WTC11 (cell line): ENCODE measurements at regions not wholly inside any gene's neighbourhood (a gene's known extent, or its start where the extent isn't known, plus 50 kb on each side); places are given as distances from the start of the nearest gene placed in this dataset.

Experiments
- ATAC-seq: fragments of 200-7000 bp; cut with Tn5 transposase; 2 replicates; pipeline ENCODE4 v1.10.0; 2021; ENCODE audit warnings: mild to moderate bottlenecking, moderate library complexity
- CTCF ChIA-PET: fragments of 300-600 bp; sonication (Branson Sonifier 250); formaldehyde crosslinking; loops from one replicate; lab custom pipeline; 2021; ENCODE audit warnings: antibody characterized with exemption; lab: Charles Lee
- POLR2A ChIA-PET: fragments of 350-600 bp; sonication (Branson Sonifier 250); formaldehyde crosslinking; loops from one replicate; lab custom pipeline; 2021; ENCODE audit warnings: antibody characterized with exemption; lab: Charles Lee
- DNase-seq: peaks from one replicate; pipeline ENCODE4 v3.0.0; 2021; ENCODE audit warnings: low spot score
- H3K27ac Mint-ChIP-seq: 2 replicates; pipeline ENCODE4 v1.8.0; 2021; ENCODE audit warnings: mixed read lengths
- H3K27me3 Mint-ChIP-seq: 2 replicates; pipeline ENCODE4 v1.8.0; 2021; ENCODE audit warnings: low read depth, mild to moderate bottlenecking, moderate library complexity, mixed read lengths
- H3K36me3 Mint-ChIP-seq: 2 replicates; pipeline ENCODE4 v1.8.0; 2021; ENCODE audit warnings: mixed read lengths
- H3K4me1 Mint-ChIP-seq: 2 replicates; pipeline ENCODE4 v1.8.0; 2022; ENCODE audit warnings: mixed read lengths
- H3K4me3 Mint-ChIP-seq: 2 replicates; pipeline ENCODE4 v1.8.0; 2021; ENCODE audit warnings: mild to moderate bottlenecking, moderate library complexity, mixed read lengths
- H3K9me3 Mint-ChIP-seq: 2 replicates; pipeline ENCODE4 v1.8.0; 2021; ENCODE audit warnings: mixed read lengths
- ESRRA ChIP-seq: sonication (generic); formaldehyde crosslinking; IDR thresholded peaks from 2 replicates; pipeline ENCODE4 v1.8.1; 2022; ENCODE audit warnings: mild to moderate bottlenecking, missing genetic modification reagents, borderline replicate concordance
- FOXJ3 ChIP-seq: sonication (generic); formaldehyde crosslinking; IDR thresholded peaks from 2 replicates; pipeline ENCODE4 v1.9.0; 2021; ENCODE audit warnings: missing genetic modification reagents, mild to moderate bottlenecking, borderline replicate concordance
- JAZF1 ChIP-seq: fragments of 250-450 bp; sonication (Bioruptor Pico); IDR thresholded peaks from 2 replicates; pipeline ENCODE4 v1.9.0; 2021; ENCODE audit warnings: moderate library complexity, mild to moderate bottlenecking, inconsistent platforms
- JUN ChIP-seq: sonication (generic); formaldehyde crosslinking; IDR thresholded peaks from 2 replicates; pipeline ENCODE4 v1.8.0; 2023; ENCODE audit warnings: mild to moderate bottlenecking, missing genetic modification reagents
- MYBL2 ChIP-seq: sonication (generic); formaldehyde crosslinking; IDR thresholded peaks from 2 replicates; pipeline ENCODE4 v1.8.1; 2023; ENCODE audit warnings: mild to moderate bottlenecking, moderate library complexity, missing genetic modification reagents
- NFE2L1 ChIP-seq: sonication (generic); formaldehyde crosslinking; IDR thresholded peaks from 2 replicates; pipeline ENCODE4 v1.8.1; 2023; ENCODE audit warnings: missing genetic modification reagents
- RORB ChIP-seq: fragments of 250-450 bp; sonication (Bioruptor Pico); IDR thresholded peaks from 2 replicates; pipeline ENCODE4 v1.9.0; 2021; ENCODE audit warnings: mild to moderate bottlenecking
- SMAD4 ChIP-seq: sonication (generic); formaldehyde crosslinking; IDR thresholded peaks from 2 replicates; pipeline ENCODE4 v1.8.0; 2022; ENCODE audit warnings: mild to moderate bottlenecking, missing genetic modification reagents
- TCF7 ChIP-seq: sonication (generic); formaldehyde crosslinking; IDR thresholded peaks from 2 replicates; pipeline ENCODE4 v1.8.0; 2022; ENCODE audit warnings: mild to moderate bottlenecking, low read depth, missing genetic modification reagents, moderate library complexity
- TEAD4 ChIP-seq: sonication (generic); formaldehyde crosslinking; IDR thresholded peaks from 2 replicates; pipeline ENCODE4 v1.8.0; 2022; ENCODE audit warnings: mild to moderate bottlenecking, missing genetic modification reagents
- ZNF263 ChIP-seq: sonication (generic); formaldehyde crosslinking; IDR thresholded peaks from 2 replicates; pipeline ENCODE4 v1.8.1; 2022; ENCODE audit warnings: low read depth, mild to moderate bottlenecking, moderate library complexity, missing genetic modification reagents
- TF ChIP-seq, protein P1 (sequence below): fragments of 250-450 bp; sonication (Bioruptor Pico); IDR thresholded peaks from 2 replicates; pipeline ENCODE4 v1.9.0; 2021; ENCODE audit warnings: mild to moderate bottlenecking, borderline replicate concordance
- TF ChIP-seq, protein P2 (sequence below): sonication (generic); formaldehyde crosslinking; IDR thresholded peaks from 2 replicates; pipeline ENCODE4 v1.8.0; 2022; ENCODE audit warnings: mild to moderate bottlenecking, missing genetic modification reagents
- TF ChIP-seq, protein P3 (sequence below): fragments of 250-450 bp; sonication (Bioruptor Pico); IDR thresholded peaks from 2 replicates; pipeline ENCODE4 v2.1.2; 2022; ENCODE audit warnings: mild to moderate bottlenecking, moderate library complexity
- TF ChIP-seq, protein P4 (sequence below): sonication (generic); formaldehyde crosslinking; IDR thresholded peaks from 2 replicates; pipeline ENCODE4 v1.8.0; 2022; ENCODE audit warnings: mild to moderate bottlenecking, missing genetic modification reagents
- TF ChIP-seq, protein P5 (sequence below): sonication (generic); formaldehyde crosslinking; IDR thresholded peaks from 2 replicates; pipeline ENCODE4 v1.8.1; 2023; ENCODE audit warnings: mild to moderate bottlenecking, missing genetic modification reagents, moderate library complexity
- TF ChIP-seq, protein P6 (sequence below): fragments of 250-450 bp; sonication (Bioruptor Pico); conservative IDR thresholded peaks from 2 replicates; pipeline ENCODE4 v1.9.0; 2021; ENCODE audit warnings: mild to moderate bottlenecking
- TF ChIP-seq, protein P7 (sequence below): sonication (generic); formaldehyde crosslinking; IDR thresholded peaks from 2 replicates; pipeline ENCODE4 v1.8.0; 2022; ENCODE audit warnings: missing genetic modification reagents
- TF ChIP-seq, protein P8 (sequence below): sonication (generic); formaldehyde crosslinking; IDR thresholded peaks from 2 replicates; pipeline ENCODE4 v1.8.0; 2023; ENCODE audit warnings: missing genetic modification reagents

DNA sequence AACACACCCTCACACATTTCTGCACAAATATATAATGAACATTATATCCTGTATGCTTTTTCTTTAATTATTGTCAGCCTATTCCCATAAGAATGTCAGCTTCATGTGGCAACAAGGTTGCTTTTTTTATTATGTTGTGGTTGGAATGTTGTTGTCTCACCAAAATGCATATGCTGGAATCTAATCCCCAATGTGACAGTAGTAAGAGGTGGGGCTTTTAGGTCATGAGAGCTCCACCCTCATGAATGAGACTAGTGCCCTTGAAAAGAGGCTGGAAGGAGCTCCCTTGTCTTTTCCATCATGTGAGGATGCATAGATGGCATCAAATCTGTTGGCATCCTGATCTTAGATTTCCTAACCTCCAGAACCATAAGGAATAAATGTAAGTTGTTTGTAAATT lies 131.3 kb upstream of the IRX6 start (continued):
- TF ChIP-seq, protein P1, sequence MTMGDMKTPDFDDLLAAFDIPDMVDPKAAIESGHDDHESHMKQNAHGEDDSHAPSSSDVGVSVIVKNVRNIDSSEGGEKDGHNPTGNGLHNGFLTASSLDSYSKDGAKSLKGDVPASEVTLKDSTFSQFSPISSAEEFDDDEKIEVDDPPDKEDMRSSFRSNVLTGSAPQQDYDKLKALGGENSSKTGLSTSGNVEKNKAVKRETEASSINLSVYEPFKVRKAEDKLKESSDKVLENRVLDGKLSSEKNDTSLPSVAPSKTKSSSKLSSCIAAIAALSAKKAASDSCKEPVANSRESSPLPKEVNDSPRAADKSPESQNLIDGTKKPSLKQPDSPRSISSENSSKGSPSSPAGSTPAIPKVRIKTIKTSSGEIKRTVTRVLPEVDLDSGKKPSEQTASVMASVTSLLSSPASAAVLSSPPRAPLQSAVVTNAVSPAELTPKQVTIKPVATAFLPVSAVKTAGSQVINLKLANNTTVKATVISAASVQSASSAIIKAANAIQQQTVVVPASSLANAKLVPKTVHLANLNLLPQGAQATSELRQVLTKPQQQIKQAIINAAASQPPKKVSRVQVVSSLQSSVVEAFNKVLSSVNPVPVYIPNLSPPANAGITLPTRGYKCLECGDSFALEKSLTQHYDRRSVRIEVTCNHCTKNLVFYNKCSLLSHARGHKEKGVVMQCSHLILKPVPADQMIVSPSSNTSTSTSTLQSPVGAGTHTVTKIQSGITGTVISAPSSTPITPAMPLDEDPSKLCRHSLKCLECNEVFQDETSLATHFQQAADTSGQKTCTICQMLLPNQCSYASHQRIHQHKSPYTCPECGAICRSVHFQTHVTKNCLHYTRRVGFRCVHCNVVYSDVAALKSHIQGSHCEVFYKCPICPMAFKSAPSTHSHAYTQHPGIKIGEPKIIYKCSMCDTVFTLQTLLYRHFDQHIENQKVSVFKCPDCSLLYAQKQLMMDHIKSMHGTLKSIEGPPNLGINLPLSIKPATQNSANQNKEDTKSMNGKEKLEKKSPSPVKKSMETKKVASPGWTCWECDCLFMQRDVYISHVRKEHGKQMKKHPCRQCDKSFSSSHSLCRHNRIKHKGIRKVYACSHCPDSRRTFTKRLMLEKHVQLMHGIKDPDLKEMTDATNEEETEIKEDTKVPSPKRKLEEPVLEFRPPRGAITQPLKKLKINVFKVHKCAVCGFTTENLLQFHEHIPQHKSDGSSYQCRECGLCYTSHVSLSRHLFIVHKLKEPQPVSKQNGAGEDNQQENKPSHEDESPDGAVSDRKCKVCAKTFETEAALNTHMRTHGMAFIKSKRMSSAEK (CRISPR knock-in tag), result no peak
- TF ChIP-seq SMAD4 (CRISPR knock-in tag), result no peak
- TF ChIP-seq JUN (CRISPR knock-in tag), result no peak
- TF ChIP-seq, protein P2, sequence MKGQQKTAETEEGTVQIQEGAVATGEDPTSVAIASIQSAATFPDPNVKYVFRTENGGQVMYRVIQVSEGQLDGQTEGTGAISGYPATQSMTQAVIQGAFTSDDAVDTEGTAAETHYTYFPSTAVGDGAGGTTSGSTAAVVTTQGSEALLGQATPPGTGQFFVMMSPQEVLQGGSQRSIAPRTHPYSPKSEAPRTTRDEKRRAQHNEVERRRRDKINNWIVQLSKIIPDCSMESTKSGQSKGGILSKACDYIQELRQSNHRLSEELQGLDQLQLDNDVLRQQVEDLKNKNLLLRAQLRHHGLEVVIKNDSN (CRISPR knock-in tag), result no peak
- TF ChIP-seq, protein P3, sequence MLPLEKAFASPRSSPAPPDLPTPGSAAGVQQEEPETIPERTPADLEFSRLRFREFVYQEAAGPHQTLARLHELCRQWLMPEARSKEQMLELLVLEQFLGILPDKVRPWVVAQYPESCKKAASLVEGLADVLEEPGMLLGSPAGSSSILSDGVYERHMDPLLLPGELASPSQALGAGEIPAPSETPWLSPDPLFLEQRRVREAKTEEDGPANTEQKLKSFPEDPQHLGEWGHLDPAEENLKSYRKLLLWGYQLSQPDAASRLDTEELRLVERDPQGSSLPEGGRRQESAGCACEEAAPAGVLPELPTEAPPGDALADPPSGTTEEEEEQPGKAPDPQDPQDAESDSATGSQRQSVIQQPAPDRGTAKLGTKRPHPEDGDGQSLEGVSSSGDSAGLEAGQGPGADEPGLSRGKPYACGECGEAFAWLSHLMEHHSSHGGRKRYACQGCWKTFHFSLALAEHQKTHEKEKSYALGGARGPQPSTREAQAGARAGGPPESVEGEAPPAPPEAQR (CRISPR knock-in tag), result no peak
- TF ChIP-seq RORB (CRISPR knock-in tag), result no peak
- TF ChIP-seq TEAD4 (CRISPR knock-in tag), result no peak
- TF ChIP-seq NFE2L1 (CRISPR knock-in tag), result no peak
- TF ChIP-seq, protein P4, sequence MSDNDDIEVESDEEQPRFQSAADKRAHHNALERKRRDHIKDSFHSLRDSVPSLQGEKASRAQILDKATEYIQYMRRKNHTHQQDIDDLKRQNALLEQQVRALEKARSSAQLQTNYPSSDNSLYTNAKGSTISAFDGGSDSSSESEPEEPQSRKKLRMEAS (CRISPR knock-in tag), result no peak
- TF ChIP-seq ZNF263 (CRISPR knock-in tag), result no peak

DNA sequence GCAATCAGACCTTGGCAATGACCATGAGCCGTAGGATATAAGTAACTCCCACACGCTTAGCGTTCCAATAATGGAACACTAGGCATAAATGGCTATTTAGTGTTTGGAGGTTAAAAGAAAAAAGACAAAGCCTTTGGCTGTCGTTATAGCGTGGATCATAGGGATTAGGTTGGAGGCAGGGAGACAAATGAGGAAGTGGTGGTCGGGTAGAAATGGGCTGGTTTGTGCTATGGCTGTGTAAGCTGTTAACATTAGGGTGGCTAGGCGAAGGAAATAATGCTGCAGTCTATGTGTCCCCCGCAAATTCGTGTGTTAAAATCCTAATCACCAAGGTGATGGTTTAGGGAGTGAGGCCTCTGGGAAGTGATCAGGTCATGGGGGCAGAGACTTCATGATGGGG lies 120.4 kb upstream of the IRX6 start:
- ChIA-PET CTCF (interaction anchor here (0.7 kb wide), 1 partner anchor 22 kb away, joined by 3 read pairs; no protein-coding TSS in a partner anchor), POLR2A (interaction anchor here (0.7 kb wide), 1 partner anchor 311 kb away, joined by 8 read pairs; no protein-coding TSS in a partner anchor)
- peaks cover 16% of the 10 kb centered on the region for H3K9me3 Mint-ChIP-seq
- no peak overlapping the region for H3K27ac Mint-ChIP-seq
- no peaks in the 10 kb centered on the region for H3K27me3 Mint-ChIP-seq
- H3K4me1 Mint-ChIP-seq, result peaks cover 27% of the 10 kb centered on the region
- H3K36me3 Mint-ChIP-seq, result peaks cover 10% of the 10 kb centered on the region
- no peak for DNase-seq
- no peak overlapping the region for H3K4me3 Mint-ChIP-seq
- ATAC-seq, result no peak
- TF ChIP-seq, protein P5, sequence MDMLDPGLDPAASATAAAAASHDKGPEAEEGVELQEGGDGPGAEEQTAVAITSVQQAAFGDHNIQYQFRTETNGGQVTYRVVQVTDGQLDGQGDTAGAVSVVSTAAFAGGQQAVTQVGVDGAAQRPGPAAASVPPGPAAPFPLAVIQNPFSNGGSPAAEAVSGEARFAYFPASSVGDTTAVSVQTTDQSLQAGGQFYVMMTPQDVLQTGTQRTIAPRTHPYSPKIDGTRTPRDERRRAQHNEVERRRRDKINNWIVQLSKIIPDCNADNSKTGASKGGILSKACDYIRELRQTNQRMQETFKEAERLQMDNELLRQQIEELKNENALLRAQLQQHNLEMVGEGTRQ (CRISPR knock-in tag), result no peak
- TF ChIP-seq JAZF1 (no peak), FOXJ3 (CRISPR knock-in tag) (no peak), MYBL2 (CRISPR knock-in tag) (no peak), TCF7 (no peak), ESRRA (CRISPR knock-in tag) (no peak)
- TF ChIP-seq, protein P6, sequence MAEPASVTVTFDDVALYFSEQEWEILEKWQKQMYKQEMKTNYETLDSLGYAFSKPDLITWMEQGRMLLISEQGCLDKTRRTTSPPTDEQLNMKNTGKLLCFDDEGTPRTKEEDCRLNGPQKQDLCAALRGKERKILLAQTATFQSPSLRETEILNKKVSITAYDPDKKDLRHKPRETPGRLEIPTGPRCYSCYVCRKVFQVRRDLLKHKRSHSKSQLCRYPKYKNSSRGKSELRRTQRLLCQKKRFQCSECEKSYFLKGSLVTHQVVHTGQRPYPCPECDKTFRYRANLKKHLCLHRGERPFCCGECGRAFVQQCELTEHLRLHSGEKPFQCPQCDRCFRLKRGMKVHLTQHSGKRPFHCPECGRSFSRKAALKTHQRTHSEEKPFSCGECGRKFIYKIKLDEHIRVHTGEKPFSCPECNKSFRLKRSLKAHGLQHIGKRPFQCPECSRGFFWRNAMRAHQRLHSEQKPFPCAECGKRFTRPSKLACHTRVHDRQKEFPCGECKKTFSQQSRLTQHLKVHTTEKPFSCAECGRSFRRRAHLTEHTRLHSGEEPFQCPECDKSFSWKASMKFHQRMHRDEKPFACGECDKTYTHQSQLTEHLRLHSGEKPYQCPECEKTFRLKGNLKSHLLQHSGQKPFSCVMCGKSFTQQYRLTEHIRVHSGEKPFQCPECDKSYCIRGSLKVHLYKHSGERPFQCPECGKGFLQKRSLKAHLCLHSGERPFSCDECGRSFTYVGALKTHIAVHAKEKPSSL (CRISPR knock-in tag), result no peak
- TF ChIP-seq, protein P7, sequence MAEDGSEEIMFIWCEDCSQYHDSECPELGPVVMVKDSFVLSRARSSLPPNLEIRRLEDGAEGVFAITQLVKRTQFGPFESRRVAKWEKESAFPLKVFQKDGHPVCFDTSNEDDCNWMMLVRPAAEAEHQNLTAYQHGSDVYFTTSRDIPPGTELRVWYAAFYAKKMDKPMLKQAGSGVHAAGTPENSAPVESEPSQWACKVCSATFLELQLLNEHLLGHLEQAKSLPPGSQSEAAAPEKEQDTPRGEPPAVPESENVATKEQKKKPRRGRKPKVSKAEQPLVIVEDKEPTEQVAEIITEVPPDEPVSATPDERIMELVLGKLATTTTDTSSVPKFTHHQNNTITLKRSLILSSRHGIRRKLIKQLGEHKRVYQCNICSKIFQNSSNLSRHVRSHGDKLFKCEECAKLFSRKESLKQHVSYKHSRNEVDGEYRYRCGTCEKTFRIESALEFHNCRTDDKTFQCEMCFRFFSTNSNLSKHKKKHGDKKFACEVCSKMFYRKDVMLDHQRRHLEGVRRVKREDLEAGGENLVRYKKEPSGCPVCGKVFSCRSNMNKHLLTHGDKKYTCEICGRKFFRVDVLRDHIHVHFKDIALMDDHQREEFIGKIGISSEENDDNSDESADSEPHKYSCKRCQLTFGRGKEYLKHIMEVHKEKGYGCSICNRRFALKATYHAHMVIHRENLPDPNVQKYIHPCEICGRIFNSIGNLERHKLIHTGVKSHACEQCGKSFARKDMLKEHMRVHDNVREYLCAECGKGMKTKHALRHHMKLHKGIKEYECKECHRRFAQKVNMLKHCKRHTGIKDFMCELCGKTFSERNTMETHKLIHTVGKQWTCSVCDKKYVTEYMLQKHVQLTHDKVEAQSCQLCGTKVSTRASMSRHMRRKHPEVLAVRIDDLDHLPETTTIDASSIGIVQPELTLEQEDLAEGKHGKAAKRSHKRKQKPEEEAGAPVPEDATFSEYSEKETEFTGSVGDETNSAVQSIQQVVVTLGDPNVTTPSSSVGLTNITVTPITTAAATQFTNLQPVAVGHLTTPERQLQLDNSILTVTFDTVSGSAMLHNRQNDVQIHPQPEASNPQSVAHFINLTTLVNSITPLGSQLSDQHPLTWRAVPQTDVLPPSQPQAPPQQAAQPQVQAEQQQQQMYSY (CRISPR knock-in tag), result no peak
- TF ChIP-seq, protein P3 (CRISPR knock-in tag), result no peak
- TF ChIP-seq, protein P8, sequence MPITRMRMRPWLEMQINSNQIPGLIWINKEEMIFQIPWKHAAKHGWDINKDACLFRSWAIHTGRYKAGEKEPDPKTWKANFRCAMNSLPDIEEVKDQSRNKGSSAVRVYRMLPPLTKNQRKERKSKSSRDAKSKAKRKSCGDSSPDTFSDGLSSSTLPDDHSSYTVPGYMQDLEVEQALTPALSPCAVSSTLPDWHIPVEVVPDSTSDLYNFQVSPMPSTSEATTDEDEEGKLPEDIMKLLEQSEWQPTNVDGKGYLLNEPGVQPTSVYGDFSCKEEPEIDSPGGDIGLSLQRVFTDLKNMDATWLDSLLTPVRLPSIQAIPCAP, result no peak
- TF ChIP-seq, protein P4 (CRISPR knock-in tag), result no peak
